ENCODE measurements at regions not wholly inside any gene's neighbourhood (a gene's known extent, or its start where the extent isn't known, plus 50 kb on each side); places are given as distances from the start of the nearest gene placed in this dataset.

DNA sequence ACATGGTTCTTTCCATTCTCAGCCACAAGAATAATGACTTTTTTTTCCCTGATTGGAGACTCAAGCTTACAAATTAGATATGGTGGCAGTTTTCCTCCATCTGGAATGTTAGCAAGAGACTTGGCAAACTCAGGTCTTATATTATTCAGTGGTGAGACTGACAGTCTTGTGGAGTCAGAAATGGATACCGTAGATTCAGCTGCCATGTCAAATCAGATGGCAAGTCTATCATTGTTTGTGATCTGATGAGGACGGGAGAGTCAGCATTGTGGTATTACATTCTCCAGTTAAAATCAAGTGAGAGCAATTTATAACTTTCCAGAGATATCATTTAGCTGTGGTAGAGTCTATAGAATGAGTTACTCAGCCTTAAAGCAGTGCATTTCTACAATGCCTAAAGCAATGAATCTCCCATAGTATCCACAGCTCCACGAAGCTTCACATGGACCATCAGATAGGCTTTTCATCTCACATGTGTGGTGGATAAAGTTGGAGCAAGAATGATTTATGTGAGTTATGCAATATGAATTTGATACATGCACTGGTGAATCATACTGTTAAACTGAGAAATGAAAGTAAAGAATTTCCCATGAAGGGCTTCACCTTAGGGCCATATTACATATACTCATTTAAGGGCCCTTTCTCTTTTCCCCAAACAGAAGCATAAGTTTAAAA lies 430.6 kb downstream of the ZNF608 start:
- Mint-ChIP-seq H3K9me3 (no peaks in the 10 kb centered on the region), H3K4me3 (no peak overlapping the region), H3K4me1 (no peaks in the 10 kb centered on the region), H3K27me3 (no peaks in the 10 kb centered on the region), H3K27ac (no peak overlapping the region), H3K36me3 (ENCODE audit: low read depth) (no peaks in the 10 kb centered on the region)
- ChIA-PET POLR2A (no interaction called here), CTCF (no interaction called here)
- DNase-seq = no peak

GRCh38 chr5:124310453-124310852 lies 436.0 kb downstream of the ZNF608 start:
- no peaks in the 10 kb centered on the region for H3K27me3 Mint-ChIP-seq
- CTCF ChIA-PET = no interaction called here
- H3K4me3 Mint-ChIP-seq = no peak overlapping the region
- POLR2A ChIA-PET = no interaction called here
- H3K9me3 Mint-ChIP-seq = no peaks in the 10 kb centered on the region
- no peaks in the 10 kb centered on the region for H3K4me1 Mint-ChIP-seq
- no peak for DNase-seq
- H3K36me3 Mint-ChIP-seq (ENCODE audit: low read depth) = no peaks in the 10 kb centered on the region
- H3K27ac Mint-ChIP-seq = no peak overlapping the region

- H3K36me3 Mint-ChIP-seq (ENCODE audit: low read depth) = no peaks in the 10 kb centered on the region
- CTCF ChIA-PET = no interaction called here
- POLR2A ChIA-PET = no interaction called here
- no peak overlapping the region for H3K4me3 Mint-ChIP-seq
- DNase-seq = no peak
- H3K27me3 Mint-ChIP-seq = no peaks in the 10 kb centered on the region
- no peaks in the 10 kb centered on the region for H3K4me1 Mint-ChIP-seq
- no peaks in the 10 kb centered on the region for H3K9me3 Mint-ChIP-seq
- H3K27ac Mint-ChIP-seq = no peak overlapping the region
Observed at GRCh38 chr5:124309241-124309980, 437.0 kb downstream of the ZNF608 start.

DNA sequence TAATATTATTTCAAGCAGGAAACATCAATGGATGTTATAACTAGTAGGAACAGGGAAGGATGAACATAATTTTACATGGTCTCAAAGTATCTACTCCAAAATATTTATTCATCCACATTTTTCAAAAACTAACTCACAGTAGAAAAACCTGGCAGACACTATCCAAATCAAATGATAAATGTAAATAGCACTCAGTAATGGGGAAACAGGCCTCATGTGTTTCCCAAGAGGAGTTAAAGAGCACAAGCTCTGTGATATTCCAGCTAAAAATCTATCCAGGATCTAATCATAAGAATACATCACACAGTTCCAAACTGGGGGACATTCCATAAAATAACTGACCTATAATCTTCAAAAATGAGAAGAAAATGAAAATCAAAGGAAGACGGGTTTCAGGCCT lies 443.1 kb downstream of the ZNF608 start:
- POLR2A ChIA-PET = no interaction called here
- Mint-ChIP-seq H3K36me3 (ENCODE audit: low read depth) (no peaks in the 10 kb centered on the region), H3K27me3 (no peaks in the 10 kb centered on the region), H3K27ac (no peak overlapping the region), H3K9me3 (no peaks in the 10 kb centered on the region), H3K4me1 (no peaks in the 10 kb centered on the region), H3K4me3 (no peak overlapping the region)
- CTCF ChIA-PET = no interaction called here
- DNase-seq = no peak

DNA sequence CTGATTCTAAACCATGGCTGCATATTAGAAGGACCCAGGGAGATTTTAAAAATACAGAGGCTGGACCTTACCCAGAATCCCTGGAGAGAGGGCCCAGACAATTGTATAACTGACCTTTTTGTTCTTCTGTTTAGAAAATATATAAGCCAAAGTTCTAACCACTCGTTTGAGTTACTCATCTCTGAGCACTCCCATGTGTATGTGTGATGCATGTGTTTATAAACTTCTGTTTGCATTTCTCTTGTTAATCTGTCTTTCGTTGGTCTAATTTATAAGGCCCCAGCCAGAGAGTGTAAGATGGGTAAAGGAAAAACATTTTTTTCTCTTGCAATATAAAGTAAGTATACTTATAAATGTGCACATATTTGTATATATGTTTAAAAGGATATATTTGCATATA lies 443.9 kb downstream of the ZNF608 start:
- H3K4me1 Mint-ChIP-seq = no peaks in the 10 kb centered on the region
- CTCF ChIA-PET = interaction anchor here (0.6 kb wide), 1 partner anchor 40 kb away, joined by 3 read pairs; no protein-coding TSS in a partner anchor
- no peak for DNase-seq
- POLR2A ChIA-PET = no interaction called here
- H3K27ac Mint-ChIP-seq = no peak overlapping the region
- H3K36me3 Mint-ChIP-seq (ENCODE audit: low read depth) = no peaks in the 10 kb centered on the region
- no peak overlapping the region for H3K4me3 Mint-ChIP-seq
- no peaks in the 10 kb centered on the region for H3K9me3 Mint-ChIP-seq
- H3K27me3 Mint-ChIP-seq = no peaks in the 10 kb centered on the region

DNA sequence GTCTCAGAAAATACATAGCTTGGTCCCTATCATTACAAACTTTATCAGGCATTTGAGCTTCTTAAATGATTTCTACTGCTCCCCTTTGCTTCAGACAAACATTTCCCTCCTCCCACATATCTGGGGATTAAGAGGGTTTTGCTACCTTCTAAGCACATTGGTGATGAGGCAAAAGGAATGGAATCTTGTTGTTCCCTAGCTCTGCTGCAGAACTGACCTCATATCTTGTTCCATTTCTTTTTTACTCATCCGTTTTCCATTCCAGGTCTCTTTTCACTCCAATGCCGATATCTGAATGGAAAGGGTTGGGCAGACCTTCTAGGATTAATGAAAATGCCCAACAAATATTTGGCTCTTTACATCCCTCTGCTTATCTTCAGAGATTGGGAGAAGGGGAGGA lies 444.6 kb downstream of the ZNF608 start:
- no peaks in the 10 kb centered on the region for H3K27me3 Mint-ChIP-seq

GRCh38 chr5:124300815-124301621 lies 445.4 kb downstream of the ZNF608 start:
- Mint-ChIP-seq H3K4me3 (no peak overlapping the region), H3K4me1 (no peaks in the 10 kb centered on the region), H3K36me3 (ENCODE audit: low read depth) (no peaks in the 10 kb centered on the region), H3K9me3 (no peaks in the 10 kb centered on the region), H3K27ac (no peak overlapping the region), H3K27me3 (no peaks in the 10 kb centered on the region)
- ChIA-PET CTCF (no interaction called here), POLR2A (no interaction called here)
- no peak for DNase-seq

More for the DNA sequence above, 444.6 kb downstream of the ZNF608 start:
- CTCF ChIA-PET = no interaction called here
- POLR2A ChIA-PET = no interaction called here
- no peaks in the 10 kb centered on the region for H3K4me1 Mint-ChIP-seq
- no peak for DNase-seq
- H3K9me3 Mint-ChIP-seq = no peaks in the 10 kb centered on the region
- H3K27ac Mint-ChIP-seq = no peak overlapping the region
- no peak overlapping the region for H3K4me3 Mint-ChIP-seq
- H3K36me3 Mint-ChIP-seq (ENCODE audit: low read depth) = no peaks in the 10 kb centered on the region

DNA sequence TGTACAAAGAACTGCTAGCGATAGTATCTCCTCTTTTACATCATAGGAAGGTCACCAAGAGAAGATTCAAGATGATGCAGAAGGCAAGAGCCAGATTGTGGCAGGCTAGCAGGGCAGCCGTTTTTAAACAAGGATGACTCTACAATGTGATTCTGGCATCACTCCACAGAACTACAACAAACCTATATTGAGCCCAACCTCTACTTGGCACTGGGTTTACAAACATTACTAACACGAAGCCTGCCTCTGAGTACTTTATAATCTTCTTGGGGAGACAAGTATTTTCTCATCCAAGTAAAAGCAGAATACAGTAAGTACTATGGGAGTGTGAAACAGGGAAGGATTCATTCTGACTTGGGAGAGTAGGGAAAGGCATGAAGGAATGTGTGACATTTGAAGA lies 448.6 kb downstream of the ZNF608 start:
- H3K9me3 Mint-ChIP-seq = no peaks in the 10 kb centered on the region
- ChIA-PET CTCF (no interaction called here), POLR2A (no interaction called here)
- no peak overlapping the region for H3K27ac Mint-ChIP-seq
- H3K4me1 Mint-ChIP-seq = no peaks in the 10 kb centered on the region
- H3K27me3 Mint-ChIP-seq = no peaks in the 10 kb centered on the region
- H3K36me3 Mint-ChIP-seq (ENCODE audit: low read depth) = no peaks in the 10 kb centered on the region
- no peak overlapping the region for H3K4me3 Mint-ChIP-seq
- no peak for DNase-seq

GRCh38 chr5:124292322-124292855 lies 454.1 kb downstream of the ZNF608 start:
- DNase-seq = no peak
- Mint-ChIP-seq H3K4me3 (no peak overlapping the region), H3K27ac (no peak overlapping the region), H3K36me3 (ENCODE audit: low read depth) (no peaks in the 10 kb centered on the region), H3K27me3 (no peaks in the 10 kb centered on the region), H3K4me1 (no peaks in the 10 kb centered on the region), H3K9me3 (no peaks in the 10 kb centered on the region)
- CTCF ChIA-PET = no interaction called here
- POLR2A ChIA-PET = no interaction called here

DNA sequence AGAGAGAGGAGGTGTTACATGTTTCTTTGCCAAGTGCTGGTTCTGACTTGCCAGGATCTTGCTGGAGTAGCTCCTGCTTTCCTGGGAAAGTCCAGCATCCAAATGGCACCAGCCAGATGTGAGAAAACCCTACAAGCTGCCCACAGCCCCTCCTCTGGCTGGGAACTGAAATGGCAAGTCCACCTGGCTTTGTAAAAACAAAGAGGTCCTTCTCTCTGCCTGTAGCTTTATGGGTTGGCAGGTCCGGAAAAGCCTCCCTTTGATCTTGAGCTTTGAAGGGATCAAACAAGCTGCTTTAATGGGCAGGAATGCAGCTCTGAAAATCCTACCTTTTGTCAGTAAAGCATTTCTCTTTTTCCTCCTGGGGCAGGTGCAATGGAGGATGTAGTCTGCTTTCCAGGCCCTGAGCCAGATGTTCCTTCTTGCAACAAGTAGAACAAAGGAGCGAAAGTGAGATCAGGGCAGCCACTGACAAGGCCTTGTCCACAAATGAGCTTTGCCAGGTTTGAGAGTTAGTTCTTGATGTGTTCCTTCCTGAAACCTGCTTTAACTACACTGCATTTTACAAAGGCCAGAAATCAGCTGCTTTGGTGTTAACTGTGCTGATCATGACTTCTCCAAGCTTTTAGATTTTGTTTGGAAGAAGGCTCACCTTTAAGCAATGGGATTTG lies 456.7 kb downstream of the ZNF608 start:
- no peak for DNase-seq
- Mint-ChIP-seq H3K27me3 (no peaks in the 10 kb centered on the region), H3K36me3 (ENCODE audit: low read depth) (no peaks in the 10 kb centered on the region), H3K27ac (no peak overlapping the region), H3K9me3 (no peaks in the 10 kb centered on the region), H3K4me1 (no peaks in the 10 kb centered on the region), H3K4me3 (no peak overlapping the region)
- ChIA-PET POLR2A (no interaction called here), CTCF (no interaction called here)

DNA sequence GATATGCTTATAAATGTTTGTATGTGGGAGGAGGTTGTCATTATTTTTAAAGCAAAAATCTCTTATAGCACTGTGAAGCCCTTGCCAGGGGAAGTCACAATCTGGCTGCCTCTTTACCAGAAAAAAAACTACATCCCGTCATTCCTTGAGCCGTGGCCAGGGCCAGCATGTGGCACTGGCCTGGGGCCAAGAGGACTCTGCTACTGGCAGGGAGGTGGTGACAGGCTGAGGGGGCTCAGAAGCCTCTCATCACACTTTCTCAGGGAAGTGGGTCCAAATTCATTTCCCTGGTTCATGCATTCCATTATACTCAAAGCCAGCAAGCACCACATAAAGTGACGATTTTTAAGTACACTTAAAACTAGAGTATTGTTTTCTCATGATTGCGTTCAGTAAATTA lies 457.3 kb downstream of the ZNF608 start:
- ChIA-PET CTCF (no interaction called here), POLR2A (no interaction called here)
- Mint-ChIP-seq H3K27me3 (no peaks in the 10 kb centered on the region), H3K4me3 (no peak overlapping the region), H3K36me3 (ENCODE audit: low read depth) (no peaks in the 10 kb centered on the region), H3K4me1 (no peaks in the 10 kb centered on the region), H3K9me3 (no peaks in the 10 kb centered on the region), H3K27ac (no peak overlapping the region)
- DNase-seq = no peak

DNA sequence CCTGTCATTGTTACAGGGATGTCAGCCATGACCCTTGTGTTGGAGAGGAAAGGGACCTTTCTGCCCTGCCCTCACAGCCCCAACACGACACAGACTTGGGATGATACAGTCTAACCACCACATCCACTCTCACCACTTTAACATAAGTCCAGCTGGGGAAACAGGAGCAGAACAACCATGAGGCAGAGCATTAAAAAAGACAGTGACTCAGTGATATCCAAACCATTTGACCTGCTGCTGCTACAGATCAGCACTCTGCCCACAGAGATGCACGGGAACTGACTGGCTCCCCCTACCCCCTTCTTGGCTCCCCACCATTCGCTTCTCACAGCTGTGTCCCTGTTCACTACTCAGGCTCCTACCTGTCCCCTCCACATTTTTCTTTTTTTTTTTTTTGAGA lies 458.6 kb downstream of the ZNF608 start:
- no peak overlapping the region for H3K4me3 Mint-ChIP-seq
- no peaks in the 10 kb centered on the region for H3K36me3 Mint-ChIP-seq (ENCODE audit: low read depth)
- no peaks in the 10 kb centered on the region for H3K4me1 Mint-ChIP-seq
- DNase-seq = no peak
- H3K27me3 Mint-ChIP-seq = no peaks in the 10 kb centered on the region
- ChIA-PET POLR2A (no interaction called here), CTCF (no interaction called here)
- H3K9me3 Mint-ChIP-seq = no peaks in the 10 kb centered on the region
- H3K27ac Mint-ChIP-seq = no peak overlapping the region

- Mint-ChIP-seq H3K27ac (no peak overlapping the region), H3K27me3 (no peaks in the 10 kb centered on the region), H3K36me3 (ENCODE audit: low read depth) (no peaks in the 10 kb centered on the region), H3K9me3 (no peaks in the 10 kb centered on the region), H3K4me3 (no peak overlapping the region), H3K4me1 (no peaks in the 10 kb centered on the region)
- DNase-seq = no peak
- ChIA-PET CTCF (no interaction called here), POLR2A (no interaction called here)
Observed at GRCh38 chr5:124285733-124286132, 460.7 kb downstream of the ZNF608 start.
